GM13976 (cell line): ENCODE measurements at regions not wholly inside any gene's neighbourhood (a gene's known extent, or its start where the extent isn't known, plus 50 kb on each side); places are given as distances from the start of the nearest gene placed in this dataset.

Experiments
- DNase-seq: peaks from one replicate; pipeline ENCODE4 v3.0.0; 2012; ENCODE audit warnings: low spot score
- CTCF ChIP-seq: IDR thresholded peaks from 2 replicates; pipeline ENCODE4 v1.5.1; 2012; ENCODE audit warnings: borderline replicate concordance, mild to moderate bottlenecking; ENCODE audit not compliant: insufficient read depth; ENCODE audit errors: extremely low read depth, missing control alignments, control extremely low read depth
- in situ Hi-C: fragments of 300-500 bp; cut with MboI; formaldehyde crosslinking; loops from one replicate; pipeline ENCODE4 v1.12.0; 2022; ENCODE audit warnings: low sequenced_read_pairs, mixed read lengths, inconsistent platforms; ENCODE audit not compliant: unreplicated experiment

DNA sequence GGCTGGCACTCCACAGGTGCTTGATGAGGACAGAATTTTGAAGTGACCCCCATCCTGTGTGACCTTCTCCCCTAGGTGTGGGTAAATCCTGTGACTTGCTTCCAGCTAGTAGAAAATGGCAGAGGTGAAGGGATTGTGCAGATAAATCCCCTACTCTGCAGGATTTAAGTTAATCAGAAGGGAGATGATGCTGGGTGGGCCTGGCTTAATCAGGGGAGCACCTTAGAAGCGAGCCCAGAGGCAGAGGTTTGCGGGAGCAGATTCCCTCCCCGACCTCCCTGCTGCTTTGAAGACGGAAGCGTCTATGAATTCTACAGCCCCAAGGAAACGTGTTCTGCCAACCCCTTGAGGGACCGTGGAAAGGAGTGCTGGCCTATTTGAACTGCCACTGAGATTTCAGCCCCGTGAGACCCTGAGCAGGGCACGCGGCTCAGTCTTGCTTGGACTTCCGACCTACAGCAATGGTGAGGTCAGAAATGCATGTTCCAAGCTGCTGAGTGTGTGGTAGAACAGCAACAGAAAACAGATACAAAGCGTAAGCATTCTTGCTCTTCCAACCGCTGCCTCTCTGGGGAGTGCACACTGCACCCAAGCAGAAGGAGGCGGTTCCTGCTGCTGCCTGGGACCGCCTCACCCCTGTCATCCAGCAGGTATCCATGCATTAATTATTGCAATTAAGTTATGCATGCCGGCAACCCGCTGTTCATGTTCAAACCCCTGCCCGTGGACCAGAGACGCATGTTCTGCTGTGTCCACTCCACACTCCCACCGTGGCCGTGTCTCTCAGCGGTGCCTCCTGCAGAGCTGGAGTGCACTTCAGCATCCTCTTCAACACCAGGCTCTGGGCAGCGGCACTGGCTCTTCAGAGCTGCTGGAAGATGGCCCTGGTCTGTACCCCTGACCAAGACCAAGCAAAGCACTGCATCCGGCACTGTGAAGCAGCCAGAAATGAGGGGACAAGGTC lies 54.6 kb upstream of the RXRA start:
- no peak for DNase-seq
- no peak for TF ChIP-seq CTCF

DNA sequence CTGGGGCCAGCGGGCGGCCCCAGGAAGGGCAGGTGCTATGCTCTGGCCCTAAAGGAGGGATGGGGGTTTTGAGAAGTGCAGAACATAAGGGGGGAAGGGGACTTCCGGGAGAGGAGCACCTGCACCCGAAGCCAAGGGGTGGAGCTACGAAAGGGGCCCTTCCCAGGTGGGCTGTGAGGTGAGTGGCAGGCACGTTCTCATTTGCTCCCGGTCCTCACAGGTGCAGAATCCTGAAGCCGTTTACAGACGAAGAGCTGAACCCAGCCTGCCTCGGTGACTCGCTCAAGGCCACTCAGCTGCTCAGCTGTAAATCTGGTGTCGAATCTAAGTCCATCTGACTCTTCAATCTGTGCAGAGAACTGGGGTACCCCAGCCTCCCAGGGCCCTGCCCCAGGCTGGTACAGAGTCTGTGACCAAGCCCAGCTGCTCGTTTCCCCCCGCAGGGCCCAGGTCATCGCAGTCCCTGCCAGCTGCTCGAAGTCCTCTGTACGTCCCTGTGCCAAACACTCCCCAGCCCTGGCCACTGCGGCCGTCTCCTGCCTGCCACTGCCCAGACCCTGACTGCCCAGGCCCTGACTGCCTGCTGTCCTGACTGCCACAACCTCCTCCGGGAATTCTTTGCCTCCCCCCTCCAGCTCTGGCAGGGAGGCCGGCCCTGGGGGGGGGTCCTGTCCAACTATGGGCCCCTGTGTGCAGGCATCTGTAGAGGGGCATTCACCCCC lies 53.8 kb upstream of the RXRA start:
- no peak for DNase-seq
- no peak for TF ChIP-seq CTCF
- in situ Hi-C loops: no loop called here

More for the DNA sequence above, 54.6 kb upstream of the RXRA start:
- in situ Hi-C loops: no loop called here

DNA sequence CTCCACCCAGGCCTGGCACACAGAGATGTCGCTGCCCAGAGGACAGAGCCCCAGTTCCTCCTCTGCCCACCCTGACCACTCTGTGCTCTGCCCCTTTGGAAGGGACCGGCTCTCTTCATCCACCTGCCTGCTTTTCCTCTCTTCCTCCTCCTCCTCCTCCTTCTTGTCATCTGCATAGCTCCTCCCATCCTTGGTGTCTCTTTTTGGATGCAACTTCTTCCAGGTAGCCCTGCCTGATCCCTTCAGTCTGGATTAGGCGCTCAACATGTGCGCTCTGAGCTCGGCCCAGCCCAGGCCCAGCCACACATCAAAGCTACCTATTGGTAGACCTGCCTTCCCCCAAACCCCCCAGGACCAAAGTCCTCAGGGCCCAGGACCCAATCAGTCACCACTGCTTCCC lies 52.6 kb upstream of the RXRA start:
- in situ Hi-C loops: no loop called here
- DNase-seq: no peak
- TF ChIP-seq CTCF: no peak

GRCh38 chr9:134275375-134275774 lies 50.9 kb upstream of the RXRA start:
- DNase-seq: no peak
- in situ Hi-C loops: no loop called here
- no peak for TF ChIP-seq CTCF

- no peak for TF ChIP-seq CTCF
- no peak for DNase-seq
- in situ Hi-C loops: no loop called here
Observed at GRCh38 chr9:134276453-134277245, 49.6 kb upstream of the RXRA start.
